GM06990 (cell line): ENCODE measurements at regions not wholly inside any gene's neighbourhood (a gene's known extent, or its start where the extent isn't known, plus 50 kb on each side); places are given as distances from the start of the nearest gene placed in this dataset.

Experiments used
- DNase-seq: peaks from one replicate; pipeline ENCODE4 v3.0.0-alpha.2; 2011; ENCODE audit not compliant: insufficient read length; ENCODE audit errors: extremely low read depth
- H3K27me3 ChIP-seq: replicated peaks from 2 replicates; pipeline ENCODE4 v1.6.0; 2011; ENCODE audit warnings: low read length; ENCODE audit not compliant: control insufficient read depth, insufficient read depth
- H3K36me3 ChIP-seq: 2 replicates; pipeline ENCODE4 v1.5.1; 2011; ENCODE audit warnings: low read length; ENCODE audit not compliant: control insufficient read depth, insufficient read depth
- H3K4me3 ChIP-seq: replicated peaks from 2 replicates; pipeline ENCODE4 v1.5.1; 2011; ENCODE audit warnings: low read depth, mild to moderate bottlenecking, control low read depth, low read length
- TF ChIP-seq, protein P1 (sequence below): IDR thresholded peaks from 2 replicates; pipeline ENCODE4 v1.5.1; 2011; ENCODE audit warnings: low read length, control low read depth, mild to moderate bottlenecking, inconsistent platforms; ENCODE audit not compliant: insufficient read depth, poor library complexity, severe bottlenecking

DNA sequence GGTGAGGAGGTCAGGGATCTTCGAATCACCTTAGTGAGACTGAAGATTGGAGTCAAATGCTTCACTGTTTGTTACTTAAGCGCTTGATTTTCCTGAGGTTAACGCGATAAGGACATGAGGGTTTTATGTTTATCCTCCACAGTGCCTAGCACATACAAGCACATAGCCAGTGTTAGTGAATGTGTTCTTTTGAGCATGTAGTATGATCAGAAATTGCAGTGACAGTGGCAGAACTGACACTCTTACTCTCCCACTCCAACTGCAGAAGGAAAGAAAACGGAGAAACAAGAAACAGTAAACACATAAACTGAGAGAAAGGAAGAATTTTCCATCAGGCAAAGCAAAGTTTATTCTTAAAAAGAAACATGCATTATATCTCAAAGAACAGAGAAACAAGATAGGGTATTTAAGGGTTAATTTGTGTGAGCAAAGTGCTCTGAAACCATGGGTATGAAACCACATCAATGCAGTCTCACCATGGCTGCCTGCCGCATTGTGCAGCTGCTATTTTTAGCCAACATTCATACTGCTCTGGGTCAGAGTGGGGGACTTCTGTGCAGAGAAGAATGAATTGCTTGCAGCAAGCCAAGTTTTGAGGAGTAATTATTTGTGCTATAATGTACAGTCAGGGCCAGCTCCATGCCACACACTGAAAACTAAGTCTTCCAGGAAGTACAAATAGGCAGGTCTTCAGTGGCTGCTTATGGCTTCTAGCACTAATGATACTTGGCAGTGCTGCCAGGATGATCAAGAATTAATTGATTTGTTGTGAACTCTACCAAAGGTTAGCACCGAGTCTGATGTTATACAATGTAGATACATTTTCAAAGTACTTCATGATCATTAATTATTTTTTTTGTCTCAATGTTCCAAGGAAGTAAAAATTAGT lies 152.0 kb downstream of the MACC1 start:
- DNase-seq = peak; percentile 19
- TF ChIP-seq, protein P1, sequence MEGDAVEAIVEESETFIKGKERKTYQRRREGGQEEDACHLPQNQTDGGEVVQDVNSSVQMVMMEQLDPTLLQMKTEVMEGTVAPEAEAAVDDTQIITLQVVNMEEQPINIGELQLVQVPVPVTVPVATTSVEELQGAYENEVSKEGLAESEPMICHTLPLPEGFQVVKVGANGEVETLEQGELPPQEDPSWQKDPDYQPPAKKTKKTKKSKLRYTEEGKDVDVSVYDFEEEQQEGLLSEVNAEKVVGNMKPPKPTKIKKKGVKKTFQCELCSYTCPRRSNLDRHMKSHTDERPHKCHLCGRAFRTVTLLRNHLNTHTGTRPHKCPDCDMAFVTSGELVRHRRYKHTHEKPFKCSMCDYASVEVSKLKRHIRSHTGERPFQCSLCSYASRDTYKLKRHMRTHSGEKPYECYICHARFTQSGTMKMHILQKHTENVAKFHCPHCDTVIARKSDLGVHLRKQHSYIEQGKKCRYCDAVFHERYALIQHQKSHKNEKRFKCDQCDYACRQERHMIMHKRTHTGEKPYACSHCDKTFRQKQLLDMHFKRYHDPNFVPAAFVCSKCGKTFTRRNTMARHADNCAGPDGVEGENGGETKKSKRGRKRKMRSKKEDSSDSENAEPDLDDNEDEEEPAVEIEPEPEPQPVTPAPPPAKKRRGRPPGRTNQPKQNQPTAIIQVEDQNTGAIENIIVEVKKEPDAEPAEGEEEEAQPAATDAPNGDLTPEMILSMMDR = no peak
- H3K27me3 ChIP-seq = no peaks in the 10 kb centered on the region
- H3K36me3 ChIP-seq = no peaks in the 10 kb centered on the region
- H3K4me3 ChIP-seq = no peak overlapping the region

DNA sequence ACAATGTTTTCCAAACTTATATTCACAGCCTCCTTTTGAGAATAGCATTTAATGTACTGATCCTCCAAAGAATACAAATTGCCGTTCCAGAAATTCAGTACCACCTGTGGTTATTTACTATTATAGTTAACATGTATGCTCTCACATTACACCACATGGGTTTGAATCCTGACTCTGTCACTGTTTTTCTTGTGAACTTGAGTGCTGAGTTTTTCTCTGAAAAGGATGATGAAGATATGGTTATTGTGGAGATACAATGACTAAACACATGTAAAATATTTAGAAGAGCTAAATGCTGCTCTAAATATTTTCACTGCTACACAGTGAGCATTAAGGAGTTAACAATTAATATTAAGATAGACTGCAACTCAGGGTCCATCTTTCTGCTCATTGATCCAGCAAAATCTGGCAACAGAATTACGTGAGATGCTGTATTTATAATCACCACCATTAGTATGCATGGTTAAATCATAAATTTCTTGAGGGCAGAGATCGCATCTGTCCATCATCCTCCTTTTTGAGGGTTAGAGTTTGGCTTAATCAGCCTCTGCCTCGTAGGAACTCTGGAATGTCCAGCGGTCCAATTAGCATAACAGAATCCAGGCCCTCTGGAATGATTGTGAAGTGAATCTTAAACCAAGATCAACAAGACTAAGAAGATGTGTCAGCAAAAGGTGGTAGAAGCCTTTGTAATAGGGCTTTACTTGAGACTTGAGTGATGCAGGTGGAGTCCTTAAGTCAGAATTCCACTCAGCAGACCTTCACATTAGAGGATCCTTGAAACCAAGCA lies 152.8 kb downstream of the MACC1 start:
- TF ChIP-seq, protein P1 = no peak
- DNase-seq = no peak
- no peak overlapping the region for H3K4me3 ChIP-seq
- no peaks in the 10 kb centered on the region for H3K27me3 ChIP-seq
- H3K36me3 ChIP-seq = no peaks in the 10 kb centered on the region

DNA sequence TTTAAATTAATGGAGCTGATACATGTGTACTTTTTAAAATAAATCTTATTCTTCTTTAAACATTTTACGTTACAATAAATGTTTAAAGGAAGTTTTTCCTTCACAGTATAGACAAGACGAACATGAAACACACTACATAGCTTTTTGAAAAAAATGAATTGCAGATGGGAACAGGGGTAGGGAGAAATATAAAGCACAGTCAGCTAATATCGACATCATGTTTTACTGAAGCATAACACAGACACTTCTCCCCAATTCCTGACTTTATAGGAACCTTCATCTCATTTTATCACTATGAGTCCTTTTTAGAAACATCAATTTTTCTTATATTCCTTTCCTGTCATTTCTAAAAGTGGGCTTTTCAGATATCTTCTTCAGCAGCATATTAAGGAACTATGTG lies 153.5 kb downstream of the MACC1 start:
- TF ChIP-seq, protein P1 = no peak
- no peak for DNase-seq
- no peak overlapping the region for H3K4me3 ChIP-seq
- H3K36me3 ChIP-seq = no peaks in the 10 kb centered on the region
- no peaks in the 10 kb centered on the region for H3K27me3 ChIP-seq

DNA sequence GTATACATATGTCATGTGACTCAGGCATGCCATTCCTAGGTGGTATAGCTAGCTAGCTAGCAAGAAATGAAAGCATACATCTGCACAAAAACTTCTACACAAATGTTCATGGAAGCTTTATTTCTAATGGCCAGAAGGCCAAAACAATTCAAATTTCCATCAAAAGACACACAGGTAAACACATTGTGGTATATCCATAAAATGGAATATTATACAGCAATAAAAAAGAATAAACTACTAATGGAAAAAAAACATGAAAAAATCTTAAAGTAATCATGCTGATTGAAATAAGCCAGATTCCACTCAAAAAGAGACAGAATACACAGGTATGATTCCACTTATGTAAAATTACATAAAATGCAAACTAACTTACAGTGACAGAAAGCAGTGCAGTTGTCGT lies 154.3 kb downstream of the MACC1 start:
- Histone ChIP-seq H3K27me3 (no peaks in the 10 kb centered on the region), H3K36me3 (no peaks in the 10 kb centered on the region), H3K4me3 (no peak overlapping the region)
- DNase-seq = no peak
- TF ChIP-seq, protein P1 = no peak

DNA sequence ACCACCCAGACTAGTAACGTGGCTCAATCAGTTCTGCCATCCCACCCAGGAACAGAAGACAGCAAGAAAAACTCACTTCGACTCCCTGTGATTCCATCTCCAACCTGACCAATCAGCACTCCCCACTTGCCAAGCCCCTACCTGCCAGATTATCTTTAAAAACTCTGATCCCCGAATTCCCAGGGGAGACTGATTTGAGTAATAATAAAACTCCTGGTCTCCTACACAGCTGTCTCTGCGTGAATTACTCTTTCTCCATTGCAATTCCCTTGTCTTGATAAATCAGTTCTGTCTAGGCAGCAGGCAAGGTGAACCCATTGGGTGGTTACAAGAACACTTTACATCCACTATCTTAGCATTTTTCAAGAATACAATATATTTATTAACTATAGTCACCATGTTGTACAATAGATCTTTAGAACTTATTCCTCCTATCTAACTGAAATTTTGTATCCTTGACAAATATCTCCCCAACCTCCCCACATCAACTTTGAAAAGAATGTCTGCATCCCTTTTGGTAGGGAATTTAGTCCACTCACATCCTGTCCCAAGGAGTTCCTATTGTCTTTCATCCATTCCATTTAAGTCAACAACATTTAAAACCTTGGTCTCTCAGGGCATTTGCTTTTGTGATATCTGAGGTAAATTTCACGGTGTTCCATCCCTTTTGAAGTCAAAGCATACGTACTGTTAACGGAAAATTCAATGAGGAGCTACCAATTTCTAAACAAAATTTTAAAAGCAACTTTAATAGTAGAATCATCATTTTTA lies 163.7 kb downstream of the MACC1 start:
- no peak for DNase-seq
- H3K36me3 ChIP-seq = no peaks in the 10 kb centered on the region
- no peaks in the 10 kb centered on the region for H3K27me3 ChIP-seq
- TF ChIP-seq, protein P1 = no peak
- H3K4me3 ChIP-seq = no peak overlapping the region
